HepG2 (cell line): ENCODE measurements at regions not wholly inside any gene's neighbourhood (a gene's known extent, or its start where the extent isn't known, plus 50 kb on each side); places are given as distances from the start of the nearest gene placed in this dataset.

Source experiments
- FOXM1 ChIP-seq: sonication (generic); formaldehyde crosslinking; IDR thresholded peaks from 2 replicates; pipeline ENCODE4 v1.5.0; 2020; ENCODE audit warnings: missing genetic modification reagents
- PAF1 ChIP-seq: IDR thresholded peaks from 2 replicates; pipeline ENCODE4 v1.6.1; 2016; ENCODE audit warnings: missing genetic modification reagents, missing compliant biosample characterization
- POLR2AphosphoS5 ChIP-seq: IDR thresholded peaks from 2 replicates; pipeline ENCODE4 v1.6.1; 2012; ENCODE audit warnings: low read depth, low read length
- SMC3 ChIP-seq: IDR thresholded peaks from 2 replicates; pipeline ENCODE4 v1.6.1; 2011; ENCODE audit warnings: low read length, improper control_type of control experiment
- TCF7L2 ChIP-seq: IDR thresholded peaks from 2 replicates; pipeline ENCODE4 v1.6.1; 2011; ENCODE audit warnings: mild to moderate bottlenecking, low read depth, low read length, moderate library complexity
- TOE1 ChIP-seq: sonication (generic); formaldehyde crosslinking; IDR thresholded peaks from 2 replicates; pipeline ENCODE4 v1.4.0; 2020; ENCODE audit warnings: mild to moderate bottlenecking, missing genetic modification reagents
- ZFP1 ChIP-seq: IDR thresholded peaks from 2 replicates; pipeline ENCODE4 v1.6.1; 2016
- ZKSCAN8 ChIP-seq: IDR thresholded peaks from 2 replicates; pipeline ENCODE4 v1.6.1; 2016; ENCODE audit warnings: borderline replicate concordance, missing genetic modification reagents, missing compliant biosample characterization
- ZNF331 ChIP-seq: sonication (generic); formaldehyde crosslinking; IDR thresholded peaks from 2 replicates; pipeline ENCODE4 v1.4.0; 2020; ENCODE audit warnings: missing genetic modification reagents
- TF ChIP-seq, protein P1 (sequence below): sonication (generic); formaldehyde crosslinking; IDR thresholded peaks from 2 replicates; pipeline ENCODE4 v1.5.0; 2020; ENCODE audit warnings: mild to moderate bottlenecking, missing genetic modification reagents, moderate library complexity

DNA sequence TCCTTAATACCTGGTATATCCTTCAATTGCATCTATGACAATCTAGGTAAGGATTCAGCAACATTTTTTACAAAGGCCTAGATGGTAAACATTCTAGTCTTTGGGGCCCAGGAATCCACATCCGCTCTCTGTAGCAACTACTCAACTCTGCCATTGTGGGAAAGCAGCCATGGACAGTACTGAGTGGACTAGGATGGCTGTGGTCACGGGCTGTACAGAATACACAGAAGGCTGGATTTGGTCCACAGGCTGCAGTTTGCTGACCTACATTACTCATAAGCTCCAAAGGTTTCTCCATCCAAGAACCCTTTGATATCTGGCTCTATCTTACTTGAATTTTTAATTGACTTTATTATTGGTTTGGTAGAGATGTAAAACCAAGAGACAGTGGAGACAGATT lies 418.3 kb upstream of the LRRTM1 start:
- TF ChIP-seq TCF7L2 = no peak
- TF ChIP-seq ZFP1 (CRISPR knock-in tag) = no peak
- TF ChIP-seq TOE1 (CRISPR knock-in tag) = no peak
- TF ChIP-seq FOXM1 (CRISPR knock-in tag) = no peak
- no peak for TF ChIP-seq SMC3
- TF ChIP-seq POLR2AphosphoS5 = no peak
- TF ChIP-seq ZNF331 = no peak
- TF ChIP-seq ZKSCAN8 (CRISPR knock-in tag) = no peak
- TF ChIP-seq PAF1 (CRISPR knock-in tag) = no peak
- TF ChIP-seq, protein P1, sequence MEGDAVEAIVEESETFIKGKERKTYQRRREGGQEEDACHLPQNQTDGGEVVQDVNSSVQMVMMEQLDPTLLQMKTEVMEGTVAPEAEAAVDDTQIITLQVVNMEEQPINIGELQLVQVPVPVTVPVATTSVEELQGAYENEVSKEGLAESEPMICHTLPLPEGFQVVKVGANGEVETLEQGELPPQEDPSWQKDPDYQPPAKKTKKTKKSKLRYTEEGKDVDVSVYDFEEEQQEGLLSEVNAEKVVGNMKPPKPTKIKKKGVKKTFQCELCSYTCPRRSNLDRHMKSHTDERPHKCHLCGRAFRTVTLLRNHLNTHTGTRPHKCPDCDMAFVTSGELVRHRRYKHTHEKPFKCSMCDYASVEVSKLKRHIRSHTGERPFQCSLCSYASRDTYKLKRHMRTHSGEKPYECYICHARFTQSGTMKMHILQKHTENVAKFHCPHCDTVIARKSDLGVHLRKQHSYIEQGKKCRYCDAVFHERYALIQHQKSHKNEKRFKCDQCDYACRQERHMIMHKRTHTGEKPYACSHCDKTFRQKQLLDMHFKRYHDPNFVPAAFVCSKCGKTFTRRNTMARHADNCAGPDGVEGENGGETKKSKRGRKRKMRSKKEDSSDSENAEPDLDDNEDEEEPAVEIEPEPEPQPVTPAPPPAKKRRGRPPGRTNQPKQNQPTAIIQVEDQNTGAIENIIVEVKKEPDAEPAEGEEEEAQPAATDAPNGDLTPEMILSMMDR (CRISPR knock-in tag) = no peak
